SK-N-SH (cell line): ENCODE measurements at regions not wholly inside any gene's neighbourhood (a gene's known extent, or its start where the extent isn't known, plus 50 kb on each side); places are given as distances from the start of the nearest gene placed in this dataset.

Source experiments
- CTCF ChIA-PET: fragments of 300-600, 350-600 bp; formaldehyde crosslinking; extraction: SDS; loops from one replicate; lab custom pipeline; 2021; lab: Yijun Ruan, JAX
- POLR2A ChIA-PET: fragments of 350-600 bp; sonication (Branson Sonifier 250); formaldehyde crosslinking; extraction: SDS; loops from one replicate; lab custom pipeline; 2020; ENCODE audit warnings: antibody characterized with exemption, inconsistent platforms; lab: Yijun Ruan, JAX
- DNase-seq: peaks from one replicate; pipeline ENCODE4 v3.0.0; 2012
- H2AFZ ChIP-seq: fragments of 200-600 bp; sonication (generic); 2 replicates; pipeline ENCODE4 v1.8.1; 2016; ENCODE audit warnings: antibody characterized with exemption, mild to moderate bottlenecking, low read depth
- H3F3A ChIP-seq: fragments of 200-600 bp; sonication (generic); replicated peaks from 2 replicates; pipeline ENCODE3; 2016; ENCODE audit warnings: antibody characterized with exemption, mild to moderate bottlenecking; ENCODE audit not compliant: insufficient read depth
- H3K27ac ChIP-seq, 2 experiments: fragments of 200-500 bp in 1 of 2; fragments of 200-600 bp in 1 of 2; sonication (Bioruptor generic) in 1 of 2; sonication (generic), shearing (Covaris generic) in 1 of 2; 2 replicates each; pipeline versions ENCODE4 v1.5.1 to v1.6.1; 2014 to 2016; ENCODE audit warnings: low read depth in 2 of 2, inconsistent platforms in 1 of 2, low read length in 1 of 2, mild to moderate bottlenecking in 1 of 2, mixed read lengths in 1 of 2
- H3K27me3 ChIP-seq: fragments of 200-600 bp; sonication (generic), shearing (Covaris generic); 2 replicates; pipeline ENCODE4 v1.6.1; 2016; ENCODE audit warnings: mixed run types; ENCODE audit not compliant: insufficient read depth
- H3K36me3 ChIP-seq, 2 experiments: fragments of 200-500 bp in 1 of 2; fragments of 200-600 bp in 1 of 2; sonication (Bioruptor generic) in 1 of 2; sonication (generic) in 1 of 2; replicated peaks in 1 of 2; 2 replicates each; pipeline versions ENCODE3 to v1.5.1; 2014 to 2016; ENCODE audit warnings: low read length in 1 of 2, mild to moderate bottlenecking in 1 of 2; ENCODE audit not compliant: insufficient read depth in 2 of 2, control insufficient read depth in 1 of 2
- H3K4me1 ChIP-seq, 2 experiments: fragments of 200-500 bp in 1 of 2; fragments of 200-600 bp in 1 of 2; sonication (Bioruptor generic) in 1 of 2; sonication (generic), shearing (Covaris generic) in 1 of 2; 2 replicates each; pipeline versions ENCODE4 v1.5.1 to v1.6.1; 2014 to 2016; ENCODE audit warnings: low read depth in 1 of 2, low read length in 1 of 2, mixed run types in 1 of 2; ENCODE audit not compliant: insufficient read depth in 2 of 2, control insufficient read depth in 1 of 2
- H3K4me2 ChIP-seq: fragments of 200-600 bp; sonication (generic), shearing (Covaris generic); 2 replicates; pipeline ENCODE4 v1.6.1; 2017; ENCODE audit warnings: mixed run types
- H3K4me3 ChIP-seq, 2 experiments: fragments of 200-500 bp in 1 of 2; fragments of 200-600 bp in 1 of 2; sonication (Bioruptor generic) in 1 of 2; sonication (generic), shearing (Covaris generic) in 1 of 2; 2 replicates each; pipeline versions ENCODE4 v1.5.1 to v1.8.1; 2014 to 2016; ENCODE audit warnings: low read depth in 2 of 2, inconsistent platforms in 1 of 2, low read length in 1 of 2, mild to moderate bottlenecking in 1 of 2, mixed read lengths in 1 of 2, moderate library complexity in 1 of 2
- H3K79me2 ChIP-seq: fragments of 200-600 bp; sonication (generic); 2 replicates; pipeline ENCODE4 v1.8.1; 2017; ENCODE audit warnings: mild to moderate bottlenecking; ENCODE audit not compliant: insufficient read depth
- H3K9ac ChIP-seq: fragments of 200-600 bp; sonication (generic); 2 replicates; pipeline ENCODE4 v1.6.1; 2017; ENCODE audit warnings: mixed run types
- H3K9me2 ChIP-seq: fragments of 200-600 bp; sonication (generic); 2 replicates; pipeline ENCODE4 v1.6.1; 2017; ENCODE audit warnings: mixed run types
- H3K9me3 ChIP-seq: fragments of 200-600 bp; sonication (generic); 2 replicates; pipeline ENCODE4 v1.6.1; 2017; ENCODE audit warnings: mixed run types, mild to moderate bottlenecking, moderate library complexity
- H4K20me1 ChIP-seq: fragments of 200-600 bp; sonication (generic); 2 replicates; pipeline ENCODE4 v1.6.1; 2017; ENCODE audit warnings: mild to moderate bottlenecking, mixed run types; ENCODE audit not compliant: insufficient read depth
- ELF1 ChIP-seq: IDR thresholded peaks from 2 replicates; pipeline ENCODE4 v1.4.0; 2012
- GABPA ChIP-seq: IDR thresholded peaks from 2 replicates; pipeline ENCODE4 v1.4.0; 2012; ENCODE audit warnings: low read depth, mild to moderate bottlenecking
- IRF3 ChIP-seq: fragments of 150-350 bp; IDR thresholded peaks from 2 replicates; pipeline ENCODE4 v1.6.1; 2016; ENCODE audit warnings: mild to moderate bottlenecking, low read depth, low read length
- MEF2A ChIP-seq: IDR thresholded peaks from 2 replicates; pipeline ENCODE4 v1.4.0; 2012; ENCODE audit warnings: low read depth, borderline replicate concordance
- NRF1 ChIP-seq: IDR thresholded peaks from 2 replicates; pipeline ENCODE4 v1.6.1; 2012; ENCODE audit warnings: low read depth, mild to moderate bottlenecking, low read length
- POLR2AphosphoS5 ChIP-seq: IDR thresholded peaks from 2 replicates; pipeline ENCODE4 v1.6.1; 2012; ENCODE audit warnings: low read depth, low read length
- RAD21 ChIP-seq: IDR thresholded peaks from 2 replicates; pipeline ENCODE4 v1.6.1; 2012; ENCODE audit warnings: mild to moderate bottlenecking, low read length
- RFX5 ChIP-seq: IDR thresholded peaks from 2 replicates; pipeline ENCODE4 v1.6.1; 2012; ENCODE audit warnings: mild to moderate bottlenecking, improper control_type of control experiment, low read length
- RXRA ChIP-seq: IDR thresholded peaks from 2 replicates; pipeline ENCODE4 v1.4.0; 2012; ENCODE audit warnings: low read depth, mild to moderate bottlenecking, borderline replicate concordance
- SIN3A ChIP-seq: IDR thresholded peaks from 2 replicates; pipeline ENCODE4 v1.6.1; 2012; ENCODE audit warnings: low read depth, mild to moderate bottlenecking, low read length, moderate library complexity, borderline replicate concordance
- TAF1 ChIP-seq: IDR thresholded peaks from 2 replicates; pipeline ENCODE4 v1.6.1; 2012; ENCODE audit warnings: low read depth, mild to moderate bottlenecking, low read length, moderate library complexity, borderline replicate concordance
- WGBS: methylation state at CpG from one replicate; pipeline ENCODE4 v1.1.6; 2017; ENCODE audit warnings: low lambda C conversion rate; 5-methylcytosine and 5-hydroxymethylcytosine counted together
- TF ChIP-seq, protein P1 (sequence below): IDR thresholded peaks from 2 replicates; pipeline ENCODE4 v1.6.1; 2012; ENCODE audit warnings: mild to moderate bottlenecking, low read depth, low read length, moderate library complexity
- TF ChIP-seq, protein P2 (sequence below): IDR thresholded peaks from 2 replicates; pipeline ENCODE4 v1.4.0; 2012; ENCODE audit warnings: low read depth

DNA sequence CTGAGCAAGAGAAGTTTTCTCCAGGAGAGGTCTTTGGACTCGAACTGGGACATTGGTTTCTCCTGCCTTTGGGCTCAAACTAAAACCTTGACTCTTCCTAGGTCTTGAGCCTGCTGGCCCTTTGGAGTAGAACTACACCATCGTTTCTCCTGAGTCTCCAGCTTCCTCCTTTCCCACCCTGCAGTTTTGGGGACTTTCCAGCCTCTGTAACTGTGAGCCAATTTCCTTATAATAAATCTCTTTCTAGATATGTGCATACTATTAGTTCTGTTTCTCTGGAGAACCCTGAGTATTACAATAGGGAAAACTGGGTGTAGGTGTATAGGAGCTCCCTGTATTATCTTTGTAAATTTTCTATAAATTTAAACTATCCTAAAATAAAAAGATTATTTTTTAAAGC is 219.8 kb upstream of the AGAP1 start:
- Histone ChIP-seq H3K4me3 (no peak overlapping the region), H3K79me2 (no peaks in the 10 kb centered on the region), H3K9me3 (no peaks in the 10 kb centered on the region), H3K9ac (no peak overlapping the region), H3F3A (no peaks in the 10 kb centered on the region), H3K4me1 (peaks cover 0 to 2% of the 10 kb centered on the region in 2 experiments; a peak in 1 of 4 replicates), H3K9me2 (no peaks in the 10 kb centered on the region), H4K20me1 (no peaks in the 10 kb centered on the region), H3K4me2 (no peak overlapping the region), H3K27me3 (no peaks in the 10 kb centered on the region), H2AFZ (no peak overlapping the region), H3K27ac (no peak overlapping the region), H3K36me3 (no peaks in the 10 kb centered on the region)
- 25% methylated on average over 2 of the region's 2 CpGs for WGBS
- no peak for DNase-seq
- ChIA-PET POLR2A (no interaction called here), CTCF (no interaction called here)
- TF ChIP-seq RFX5: no peak
- TF ChIP-seq ELF1: no peak
- no peak for TF ChIP-seq TAF1
- no peak for TF ChIP-seq RAD21
- no peak for TF ChIP-seq GABPA
- no peak for TF ChIP-seq NRF1
- TF ChIP-seq, protein P1, sequence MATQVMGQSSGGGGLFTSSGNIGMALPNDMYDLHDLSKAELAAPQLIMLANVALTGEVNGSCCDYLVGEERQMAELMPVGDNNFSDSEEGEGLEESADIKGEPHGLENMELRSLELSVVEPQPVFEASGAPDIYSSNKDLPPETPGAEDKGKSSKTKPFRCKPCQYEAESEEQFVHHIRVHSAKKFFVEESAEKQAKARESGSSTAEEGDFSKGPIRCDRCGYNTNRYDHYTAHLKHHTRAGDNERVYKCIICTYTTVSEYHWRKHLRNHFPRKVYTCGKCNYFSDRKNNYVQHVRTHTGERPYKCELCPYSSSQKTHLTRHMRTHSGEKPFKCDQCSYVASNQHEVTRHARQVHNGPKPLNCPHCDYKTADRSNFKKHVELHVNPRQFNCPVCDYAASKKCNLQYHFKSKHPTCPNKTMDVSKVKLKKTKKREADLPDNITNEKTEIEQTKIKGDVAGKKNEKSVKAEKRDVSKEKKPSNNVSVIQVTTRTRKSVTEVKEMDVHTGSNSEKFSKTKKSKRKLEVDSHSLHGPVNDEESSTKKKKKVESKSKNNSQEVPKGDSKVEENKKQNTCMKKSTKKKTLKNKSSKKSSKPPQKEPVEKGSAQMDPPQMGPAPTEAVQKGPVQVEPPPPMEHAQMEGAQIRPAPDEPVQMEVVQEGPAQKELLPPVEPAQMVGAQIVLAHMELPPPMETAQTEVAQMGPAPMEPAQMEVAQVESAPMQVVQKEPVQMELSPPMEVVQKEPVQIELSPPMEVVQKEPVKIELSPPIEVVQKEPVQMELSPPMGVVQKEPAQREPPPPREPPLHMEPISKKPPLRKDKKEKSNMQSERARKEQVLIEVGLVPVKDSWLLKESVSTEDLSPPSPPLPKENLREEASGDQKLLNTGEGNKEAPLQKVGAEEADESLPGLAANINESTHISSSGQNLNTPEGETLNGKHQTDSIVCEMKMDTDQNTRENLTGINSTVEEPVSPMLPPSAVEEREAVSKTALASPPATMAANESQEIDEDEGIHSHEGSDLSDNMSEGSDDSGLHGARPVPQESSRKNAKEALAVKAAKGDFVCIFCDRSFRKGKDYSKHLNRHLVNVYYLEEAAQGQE: no peak
- no peak for TF ChIP-seq RXRA
- TF ChIP-seq MEF2A: no peak
- no peak for TF ChIP-seq IRF3
- no peak for TF ChIP-seq POLR2AphosphoS5
- TF ChIP-seq, protein P2, sequence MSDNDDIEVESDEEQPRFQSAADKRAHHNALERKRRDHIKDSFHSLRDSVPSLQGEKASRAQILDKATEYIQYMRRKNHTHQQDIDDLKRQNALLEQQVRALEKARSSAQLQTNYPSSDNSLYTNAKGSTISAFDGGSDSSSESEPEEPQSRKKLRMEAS: no peak

- no peaks in the 10 kb centered on the region for H3K9me2 ChIP-seq
- POLR2A ChIA-PET: no interaction called here
- TF ChIP-seq SIN3A: no peak
- TF ChIP-seq, all 33 proteins: peak for 0
- H3K4me2 ChIP-seq: no peak overlapping the region
- 57% methylated on average over 3 of the region's 3 CpGs for WGBS
- H3K4me3 ChIP-seq: no peak overlapping the region
- no peaks in the 10 kb centered on the region for H3K36me3 ChIP-seq
- H2AFZ ChIP-seq: no peak overlapping the region
- DNase-seq: no peak
- H3K79me2 ChIP-seq: no peaks in the 10 kb centered on the region
- H4K20me1 ChIP-seq: no peaks in the 10 kb centered on the region
- no peaks in the 10 kb centered on the region for H3F3A ChIP-seq
- H3K4me1 ChIP-seq: no peaks in the 10 kb centered on the region
- H3K27ac ChIP-seq: no peak overlapping the region
- CTCF ChIA-PET: no interaction called here
- no peaks in the 10 kb centered on the region for H3K9me3 ChIP-seq
- H3K27me3 ChIP-seq: no peaks in the 10 kb centered on the region
- no peak overlapping the region for H3K9ac ChIP-seq
Observed at GRCh38 chr2:235277485-235277884, 216.4 kb upstream of the AGAP1 start.
